NCI-H2081 treated with DMSO at 0.1 percent for 48 hours (cell line): ENCODE measurements at regions not wholly inside any gene's neighbourhood (a gene's known extent, or its start where the extent isn't known, plus 50 kb on each side); places are given as distances from the start of the nearest gene placed in this dataset.

Experiments used
- DNase-seq: peaks from one replicate; lab custom pipeline; 2025; lab: John Stamatoyannopoulos, UW

GRCh38 chr20:51335329-51335841 lies 207.1 kb downstream of the NFATC2 start:
- no peak for DNase-seq

- no peak for DNase-seq
These were observed 207.9 kb downstream of the NFATC2 start for GRCh38 chr20:51334609-51335008.

- DNase-seq = no peak
These were observed 208.5 kb downstream of the NFATC2 start for GRCh38 chr20:51333971-51334370.

GRCh38 chr20:51333446-51333845 lies 209.1 kb downstream of the NFATC2 start:
- no peak for DNase-seq

GRCh38 chr20:51331481-51331880 lies 211.0 kb downstream of the NFATC2 start:
- DNase-seq = no peak

- no peak for DNase-seq
These were observed 212.7 kb downstream of the NFATC2 start for GRCh38 chr20:51329845-51330244.

GRCh38 chr20:51327251-51327841 lies 215.2 kb downstream of the NFATC2 start:
- DNase-seq = no peak

GRCh38 chr20:51326201-51326819 lies 216.2 kb downstream of the NFATC2 start:
- DNase-seq = no peak

- DNase-seq = no peak
These were observed 220.3 kb downstream of the NFATC2 start for GRCh38 chr20:51322164-51322707.

GRCh38 chr20:51321343-51322163 lies 221.0 kb downstream of the NFATC2 start:
- DNase-seq = no peak

GRCh38 chr20:51319522-51319921 lies 223.0 kb downstream of the NFATC2 start:
- no peak for DNase-seq

- DNase-seq = no peak
These were observed 224.2 kb downstream of the NFATC2 start for GRCh38 chr20:51318058-51318949.

GRCh38 chr20:51315390-51315789 lies 227.1 kb downstream of the NFATC2 start:
- DNase-seq = no peak

GRCh38 chr20:51313358-51313827 lies 229.1 kb downstream of the NFATC2 start:
- DNase-seq = no peak

GRCh38 chr20:51312480-51312783 lies 230.1 kb downstream of the NFATC2 start:
- DNase-seq = no peak

GRCh38 chr20:51311636-51312479 lies 230.7 kb downstream of the NFATC2 start:
- DNase-seq = no peak

GRCh38 chr20:51310216-51310615 lies 232.3 kb downstream of the NFATC2 start:
- DNase-seq = no peak

GRCh38 chr20:51309128-51309527 lies 233.4 kb downstream of the NFATC2 start:
- DNase-seq = no peak

GRCh38 chr20:51306521-51307358 lies 235.8 kb downstream of the NFATC2 start:
- no peak for DNase-seq

- no peak for DNase-seq
These were observed 236.4 kb downstream of the NFATC2 start for GRCh38 chr20:51306081-51306480.
